ENCODE measurements at regions not wholly inside any gene's neighbourhood (a gene's known extent, or its start where the extent isn't known, plus 50 kb on each side); places are given as distances from the start of the nearest gene placed in this dataset.

DNA sequence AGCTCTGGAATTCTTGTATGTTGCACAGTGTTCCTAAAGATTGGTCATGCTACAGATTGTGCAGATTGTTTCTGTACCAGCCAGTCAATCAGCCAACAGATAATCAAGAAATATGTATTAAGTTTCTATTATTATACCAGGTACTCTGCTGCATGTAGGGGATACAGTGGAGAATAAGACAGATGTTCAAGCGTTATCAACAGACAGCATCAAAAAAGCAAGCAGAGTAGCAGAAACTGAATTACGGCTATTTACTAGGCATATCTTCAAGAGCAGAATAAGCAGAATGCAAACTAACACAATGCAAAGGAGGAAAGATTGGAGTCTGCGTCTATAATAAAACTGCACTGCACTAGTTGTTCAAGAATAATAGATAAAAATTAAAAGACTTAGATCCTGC is 278.6 kb downstream of the ETS1 start:
- TF ChIP-seq NFE2L2 (IDR thresholded peaks at IDR 0.05; ENCODE audit: low read depth, low read length) (no peak), POLR2A (IDR thresholded peaks at IDR 0.05; ENCODE audit: low read depth, low read length) (no peak)
- H3K4me3 ChIP-seq (ENCODE audit: insufficient read depth, low read depth, low read length) = no peak overlapping the region
- CTCF ChIA-PET = no interaction called here
- no peak overlapping the region for H3K4me2 ChIP-seq (ENCODE audit: low read depth, low read length)
- no peak overlapping the region for H2BK5ac ChIP-seq (ENCODE audit: low read depth, low read length, poor library complexity, severe bottlenecking)
- no peak overlapping the region for H4K91ac ChIP-seq (ENCODE audit: insufficient read depth, low read depth, low read length)
- dilution Hi-C loops (cut with HindIII; ENCODE audit: low sequenced_read_pairs, unreplicated experiment) = no loop called here
- H4K5ac ChIP-seq (ENCODE audit: low read depth, low read length) = no peak overlapping the region
- H2AFZ ChIP-seq (replicated peaks; ENCODE audit: low read length, poor library complexity) = no peak overlapping the region
- no peak overlapping the region for H2BK120ac ChIP-seq (ENCODE audit: low read depth, low read length)
- no peak overlapping the region for H4K8ac ChIP-seq (ENCODE audit: low read depth in 2 of 2, low read length in 2 of 2)
- H3K56ac ChIP-seq (ENCODE audit: extremely low read depth, insufficient read depth, low read length) = no peak overlapping the region
- in situ Hi-C loops (cut with MboI; ENCODE audit: low sequenced_read_pairs) = no loop called here
- no peak overlapping the region for H2BK20ac ChIP-seq (ENCODE audit: low read depth, low read length)
- H3K36me3 ChIP-seq (ENCODE audit: control insufficient read depth, insufficient read depth, low read length) = no peaks in the 10 kb centered on the region
- ATAC-seq (ENCODE audit: low read depth) = no peak
- H3K9ac ChIP-seq (ENCODE audit: low read depth, low read length) = no peak overlapping the region
- no peak overlapping the region for H3K4ac ChIP-seq (ENCODE audit: low read depth, low read length)
- peaks cover 6% of the 10 kb centered on the region; the same call in 1 of the 2 replicates for H3K9me1 ChIP-seq (ENCODE audit: insufficient read depth, low read length)
- peaks cover 6% of the 10 kb centered on the region for H3K4me1 ChIP-seq (ENCODE audit: control insufficient read depth, insufficient read depth, low read length)
- POLR2A ChIA-PET (ENCODE audit: unreplicated experiment) = no interaction called here
- no peak overlapping the region for H3K18ac ChIP-seq (ENCODE audit: low read depth, low read length)
- BruUV-seq (replicated peaks) = no TSS peak
- H2AK5ac ChIP-seq (ENCODE audit: low read depth, low read length) = no peak overlapping the region
- no peak overlapping the region for H2BK15ac ChIP-seq (ENCODE audit: low read depth, low read length)
- no peaks in the 10 kb centered on the region for H4K20me1 ChIP-seq (ENCODE audit: insufficient read depth, low read length)
- H3K27me3 ChIP-seq (ENCODE audit: control insufficient read depth, insufficient read depth, low read length) = peaks cover 2% of the 10 kb centered on the region; the same call in 1 of the 2 replicates
- no peak overlapping the region for H3K14ac ChIP-seq (replicated peaks; ENCODE audit: low read depth, low read length)
- H3K23ac ChIP-seq (ENCODE audit: low read depth, low read length) = no peak overlapping the region
- DNase-seq = no peak
- no peak overlapping the region for H2AK9ac ChIP-seq (replicated peaks; ENCODE audit: low read depth, low read length, poor library complexity)
- 70% methylated on average over 2 of the region's 3 CpGs; no CpG with 5 or more reads in 1 of the 2 experiments for WGBS, 2 experiments (ENCODE audit: extremely low coverage in 2 of 2, insufficient read length in 1 of 2)
- H3K79me1 ChIP-seq (ENCODE audit: low read depth in 1 of 2, low read length in 2 of 2) = no peaks in the 10 kb centered on the region
- no peaks in the 10 kb centered on the region for H3K9me3 ChIP-seq (ENCODE audit: control insufficient read depth, insufficient read depth, low read length)
- H3K27ac ChIP-seq (ENCODE audit: insufficient read depth, low read length) = no peak overlapping the region
- intact Hi-C loops (cut with micrococcal nuclease) = no loop called here
